NCI-H1048 (cell line): ENCODE measurements at regions not wholly inside any gene's neighbourhood (a gene's known extent, or its start where the extent isn't known, plus 50 kb on each side); places are given as distances from the start of the nearest gene placed in this dataset.
"Not testable (repeated sequence)": the region's sequence is repeated elsewhere in the genome, so short reads cannot be mapped to it uniquely, and the experiment has no call there.

Source experiments
- DNase-seq: peaks from one replicate; lab custom pipeline; 2025; lab: John Stamatoyannopoulos, UW

DNA sequence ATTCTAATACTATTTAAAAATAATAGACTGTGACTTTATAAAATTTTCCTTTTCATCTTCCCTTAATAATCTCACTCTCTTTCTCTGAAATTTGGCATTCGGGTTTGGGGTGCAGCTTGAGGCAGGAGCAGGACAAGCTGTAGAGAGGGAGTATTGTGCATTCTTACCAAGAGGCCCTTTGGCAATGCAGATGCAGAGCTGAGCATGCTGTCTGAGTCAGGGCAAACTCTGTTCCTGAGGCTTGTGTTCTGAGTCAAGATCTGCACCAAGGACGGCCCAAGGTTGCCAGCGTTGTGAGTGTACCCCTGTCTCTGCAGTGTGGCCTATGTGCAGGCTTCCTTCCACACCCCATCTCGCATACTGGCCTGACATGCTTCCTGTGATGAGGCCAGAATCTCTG is 343.8 kb upstream of the FRG2C start:
- DNase-seq = no peak

DNA sequence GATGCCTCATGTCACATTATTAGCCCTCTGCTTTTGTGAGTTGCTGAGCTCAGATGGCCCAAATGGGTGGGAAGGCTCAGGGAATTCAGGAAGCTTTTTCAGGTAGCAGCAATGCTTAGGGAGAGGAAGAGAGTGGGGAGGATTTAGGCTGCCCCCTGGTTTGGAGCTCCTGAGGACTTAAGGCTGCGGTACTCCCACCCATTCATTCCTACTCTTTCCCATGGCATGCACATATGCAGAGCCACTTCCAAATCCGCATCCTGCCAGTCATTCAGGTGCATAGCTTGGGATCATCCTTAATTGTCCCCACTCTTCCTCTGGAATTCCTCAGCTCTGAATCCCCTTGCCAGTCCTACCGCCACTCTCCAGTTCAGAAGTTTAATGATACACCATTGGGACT is 343.1 kb upstream of the FRG2C start:
- DNase-seq = no peak

DNA sequence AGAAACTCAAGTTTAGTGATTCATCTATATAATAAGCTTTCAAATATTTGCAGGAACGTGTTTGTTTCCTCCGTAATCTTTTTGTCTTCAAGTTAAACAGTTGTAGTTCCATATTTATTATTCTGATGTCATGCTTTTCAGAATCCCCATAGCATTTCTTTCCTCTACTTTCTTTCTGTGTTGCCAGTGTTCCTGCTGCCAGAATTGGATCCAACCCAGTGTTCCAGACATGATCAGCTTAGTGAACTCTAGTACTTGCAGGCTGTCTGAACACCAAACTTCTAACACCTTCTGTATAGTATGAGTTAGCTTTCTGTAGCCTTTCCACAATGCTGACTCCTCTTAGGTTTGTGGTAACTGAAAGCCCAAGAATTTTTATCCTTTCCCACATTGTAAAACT is 340.2 kb upstream of the FRG2C start:
- DNase-seq = not testable (repeated sequence)

DNA sequence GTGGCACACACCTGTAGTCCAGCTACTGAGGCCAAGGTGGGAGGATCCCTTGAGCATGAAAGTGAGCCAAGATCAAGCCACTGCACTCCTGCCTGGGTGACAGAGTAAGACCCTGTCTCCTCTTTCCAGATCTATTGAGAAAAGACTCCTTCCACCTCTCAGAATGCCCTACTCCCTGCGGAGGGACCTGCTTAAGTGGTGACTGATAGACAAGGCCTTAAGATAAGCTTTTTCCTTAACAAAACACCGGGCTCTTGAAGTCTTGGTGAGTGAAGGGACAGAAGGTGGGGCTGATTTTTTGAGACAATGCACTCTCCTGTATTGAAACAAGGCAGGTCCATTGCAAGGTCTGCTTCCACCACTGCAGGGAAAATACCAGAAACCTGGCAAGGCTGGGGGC is 338.4 kb upstream of the FRG2C start:
- DNase-seq = no peak

DNA sequence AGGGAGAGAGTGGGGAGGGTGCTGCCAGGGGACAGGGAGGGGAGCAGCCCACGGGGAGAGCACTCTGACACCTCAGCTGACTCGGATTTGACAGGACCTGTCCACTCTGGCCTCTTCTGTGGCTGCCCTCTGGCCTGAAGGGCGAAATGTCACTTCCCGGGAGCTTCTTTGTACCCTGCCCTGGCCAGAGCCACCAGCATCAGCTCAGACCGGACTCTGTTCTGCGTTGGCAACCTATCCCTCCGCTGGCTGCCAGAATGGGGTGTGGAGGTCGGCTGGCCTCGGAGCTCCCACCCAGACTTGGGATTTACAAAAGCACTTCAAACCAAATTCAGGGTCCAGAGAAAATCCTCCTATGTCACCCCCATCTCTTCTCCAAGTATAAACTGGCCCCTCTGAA is 336.7 kb upstream of the FRG2C start:
- DNase-seq = no peak

DNA sequence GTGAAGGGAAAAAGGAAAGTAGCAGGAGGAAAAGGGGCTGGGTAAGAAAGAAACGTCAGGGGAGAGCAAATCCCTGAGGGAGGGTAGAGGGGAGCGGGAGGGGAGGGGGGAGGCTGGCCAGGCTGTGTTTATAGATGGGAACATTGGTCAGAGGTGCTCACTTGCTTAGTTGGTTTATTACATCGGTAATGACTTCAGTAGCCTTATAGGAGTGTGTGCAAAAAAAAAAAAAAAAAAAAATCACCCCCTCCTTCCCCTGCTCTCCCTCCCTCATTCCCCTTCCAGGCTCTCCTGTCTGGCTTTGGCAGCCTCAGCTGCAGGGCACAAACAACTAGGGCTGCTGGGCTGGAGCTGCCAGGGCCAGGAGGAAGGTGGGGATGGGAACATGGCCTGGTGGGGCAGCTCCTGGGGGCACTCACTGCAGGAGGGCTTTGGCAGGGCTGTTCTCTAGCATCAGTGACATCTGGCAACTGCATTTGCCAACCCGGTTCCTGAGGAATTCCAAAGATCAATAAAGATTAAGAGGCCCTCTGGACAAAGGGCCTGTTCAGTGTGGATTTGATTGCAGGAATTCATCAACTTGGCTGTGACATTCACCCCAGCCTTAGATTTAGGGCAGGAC is 334.5 kb upstream of the FRG2C start:
- no peak for DNase-seq

DNA sequence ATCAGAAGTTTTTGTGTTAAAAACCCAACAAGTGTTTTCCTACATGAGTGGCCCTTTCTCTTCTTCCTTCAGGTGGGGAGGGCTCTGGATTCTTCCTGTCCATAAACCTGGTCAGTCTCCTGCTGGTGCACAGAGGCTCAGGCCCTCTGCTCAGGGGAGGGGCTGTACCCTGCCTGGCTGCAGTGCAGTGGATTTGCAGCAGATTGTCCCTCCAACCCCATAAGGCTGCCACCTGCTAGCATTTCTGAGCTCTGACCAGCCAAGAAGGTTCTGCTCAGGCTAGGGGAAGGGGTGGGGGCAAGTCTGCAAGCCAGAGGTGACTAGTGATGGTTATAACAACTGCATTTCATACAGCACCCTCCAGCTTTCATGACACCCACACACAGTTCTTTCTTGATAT is 333.7 kb upstream of the FRG2C start:
- DNase-seq = not testable (repeated sequence)

DNA sequence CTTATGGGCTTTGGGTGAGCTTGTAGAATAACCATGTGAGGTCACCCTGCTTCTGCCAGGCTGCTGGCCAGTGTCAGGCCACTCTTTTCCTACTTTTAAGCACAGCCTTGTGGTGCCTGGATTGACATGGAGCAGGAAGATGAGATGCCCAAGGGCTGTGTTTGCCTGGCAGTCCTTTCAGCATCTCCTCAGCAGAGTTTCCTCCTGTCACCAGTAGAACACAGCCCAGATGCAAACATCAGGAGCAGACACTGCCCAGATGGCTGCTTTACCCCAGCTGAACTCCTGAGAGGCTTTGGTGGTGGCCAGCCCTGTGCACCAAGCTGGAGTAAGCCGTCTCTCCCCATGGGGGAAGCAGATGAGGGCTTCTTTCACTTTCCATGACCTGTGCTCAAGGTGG is 332.0 kb upstream of the FRG2C start:
- DNase-seq = not testable (repeated sequence)

DNA sequence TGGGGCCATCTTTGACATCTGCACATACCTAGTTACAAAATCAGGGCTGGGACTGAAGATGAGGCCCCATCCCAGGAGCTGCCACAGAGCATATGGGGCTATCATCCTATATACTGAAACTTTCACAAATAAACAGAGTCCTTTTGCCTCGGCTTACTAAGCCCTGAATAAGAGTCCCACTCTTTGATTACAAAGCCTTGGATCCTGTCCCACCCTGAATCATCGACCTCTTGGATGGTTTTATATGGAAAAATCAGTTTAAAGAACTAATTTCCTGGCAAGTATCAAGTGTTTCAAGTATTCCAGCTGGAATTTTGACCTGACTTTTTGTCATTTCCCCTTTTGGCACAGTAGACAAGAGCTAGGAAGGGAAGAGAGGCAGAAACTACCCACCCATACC is 331.3 kb upstream of the FRG2C start:
- DNase-seq = no peak

DNA sequence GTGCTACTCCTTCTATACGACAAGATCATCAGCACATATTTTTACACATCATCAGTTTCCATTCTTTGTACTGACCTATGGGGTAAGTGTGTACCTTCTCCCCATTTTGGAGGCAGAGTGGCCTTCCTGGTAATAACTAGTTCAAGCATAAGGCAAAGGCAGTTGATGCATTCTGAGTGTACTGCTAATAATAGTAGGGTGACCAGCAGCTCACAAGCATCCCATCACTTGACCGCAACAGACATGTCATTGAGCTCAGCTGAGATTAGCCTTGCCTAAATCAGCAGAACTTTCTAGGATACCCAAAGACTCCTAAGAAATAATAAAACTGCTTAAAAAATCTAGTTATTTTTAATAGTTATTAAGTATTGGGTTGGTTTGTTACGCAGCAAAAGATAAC is 329.8 kb upstream of the FRG2C start:
- no peak for DNase-seq

DNA sequence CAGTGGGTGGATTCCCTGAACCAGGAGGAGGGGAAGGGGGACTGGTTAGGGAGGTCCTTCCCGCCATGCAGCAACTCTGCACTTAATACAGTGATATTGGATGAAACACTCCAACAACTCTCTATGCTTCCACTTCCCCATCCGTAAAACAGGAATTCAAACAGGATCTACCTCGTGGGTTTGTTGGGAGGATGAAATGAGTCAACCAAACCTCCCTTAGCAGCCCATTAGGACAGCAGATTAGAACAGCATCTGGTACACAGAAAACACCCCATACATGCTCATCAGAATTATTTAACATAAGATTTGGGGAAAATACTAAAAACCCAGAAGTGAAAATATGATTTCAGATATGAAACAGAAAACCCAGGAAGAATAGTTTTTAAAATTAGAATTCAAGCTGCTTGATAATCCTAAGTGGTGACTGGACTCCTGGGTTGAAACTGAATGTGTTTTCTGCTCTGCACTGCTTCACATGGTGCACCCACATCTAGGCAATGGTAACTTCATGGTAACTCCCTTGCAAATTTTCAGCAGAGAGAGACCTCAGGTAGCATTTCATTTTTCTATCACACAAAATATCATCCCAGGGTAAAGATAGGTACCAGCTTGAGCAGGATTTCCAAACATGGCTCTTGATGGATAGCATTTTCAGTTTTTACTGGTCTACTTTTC is 326.8 kb upstream of the FRG2C start:
- no peak for DNase-seq

DNA sequence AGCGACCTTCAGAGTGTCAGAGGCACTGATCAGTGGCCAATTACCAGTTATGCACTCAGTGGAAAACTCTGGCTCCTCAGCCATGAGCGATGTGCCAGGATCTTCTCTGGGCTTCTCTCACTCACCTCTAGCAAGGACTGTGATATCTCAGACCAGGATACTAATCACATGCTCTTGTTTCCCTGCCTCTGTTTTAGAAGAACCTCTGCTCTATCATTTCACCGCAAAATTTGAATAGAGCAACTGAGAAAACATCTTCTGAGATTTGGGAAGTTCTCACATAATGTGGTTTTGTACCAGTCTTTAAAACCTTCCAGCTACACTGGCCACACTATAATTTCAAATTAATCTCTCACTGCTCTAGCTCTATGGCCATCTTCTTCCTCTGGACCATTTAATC is 325.8 kb upstream of the FRG2C start:
- DNase-seq = no peak

DNA sequence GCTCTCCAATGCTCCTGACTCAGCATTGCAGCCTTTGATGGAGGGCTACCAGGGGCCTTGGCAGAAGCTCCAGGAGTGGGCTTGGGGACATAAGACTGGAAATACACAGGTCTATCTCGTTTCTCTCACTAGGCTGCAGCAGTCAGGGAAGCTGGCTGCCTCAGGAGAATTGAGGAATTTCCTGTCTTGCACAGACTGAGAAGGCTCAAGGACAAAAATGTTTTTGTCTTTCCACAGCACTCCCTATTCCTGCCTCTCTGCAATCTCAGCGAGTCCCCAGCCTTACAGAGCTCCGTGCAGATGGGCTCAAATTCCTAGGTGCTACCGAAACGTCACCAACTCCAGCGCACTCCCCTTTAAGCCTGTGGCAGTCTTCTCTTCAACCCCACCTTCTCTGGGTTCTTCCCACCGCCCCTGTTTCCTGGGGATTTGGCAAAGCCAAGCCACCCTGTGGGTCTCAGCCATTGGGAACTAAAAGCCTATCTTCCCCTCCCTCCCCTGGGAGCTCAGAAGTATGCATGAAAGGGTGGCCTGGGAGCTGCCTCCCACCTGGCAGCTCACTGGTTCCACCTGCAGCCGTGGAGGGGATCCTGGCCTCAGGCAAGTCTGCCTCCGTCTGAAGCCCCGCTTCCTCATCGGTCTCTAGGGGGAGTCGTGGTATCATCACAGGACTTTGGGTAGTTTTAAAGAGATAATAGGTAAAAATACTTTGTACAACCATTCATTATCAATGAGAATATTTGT is 322.6 kb upstream of the FRG2C start:
- DNase-seq = no peak

DNA sequence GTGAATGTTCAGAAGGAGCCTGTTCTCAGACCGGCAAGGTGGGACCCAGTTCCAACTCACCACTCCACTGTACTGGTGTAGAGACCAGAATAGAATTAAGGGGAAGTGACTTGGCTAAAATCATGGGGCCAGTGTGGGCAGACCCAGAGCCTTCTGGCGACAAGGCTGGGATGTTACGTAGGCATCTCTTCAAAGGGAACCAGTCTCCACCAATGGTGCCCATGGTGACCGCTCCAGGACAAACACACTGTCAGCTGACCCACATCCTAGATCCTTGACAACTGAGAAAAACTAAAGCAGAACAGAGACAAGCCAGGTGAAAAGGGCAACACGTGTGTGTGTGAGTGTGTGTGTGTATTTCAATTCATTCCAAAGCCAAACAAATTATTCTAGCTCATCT is 321.7 kb upstream of the FRG2C start:
- no peak for DNase-seq

DNA sequence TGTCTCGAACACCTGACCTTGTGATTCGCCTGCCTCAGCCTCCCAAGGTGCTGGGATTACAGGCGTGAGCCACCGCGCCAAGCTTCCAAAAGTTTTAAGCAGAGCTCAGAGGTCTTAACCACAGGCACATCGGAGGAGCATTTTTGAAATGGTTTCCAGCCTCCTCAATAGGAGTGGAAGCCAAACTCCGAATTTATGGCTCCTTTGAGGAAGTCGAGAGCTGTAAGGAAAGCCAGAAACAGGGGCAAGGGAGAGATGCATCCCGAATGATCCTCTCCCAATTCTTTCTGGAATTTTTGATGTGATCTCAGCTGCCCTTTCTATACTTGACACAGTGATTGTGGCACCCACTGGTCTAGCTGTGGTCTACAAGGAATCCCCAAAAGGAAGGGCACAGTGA is 313.6 kb upstream of the FRG2C start:
- DNase-seq = not testable (repeated sequence)

DNA sequence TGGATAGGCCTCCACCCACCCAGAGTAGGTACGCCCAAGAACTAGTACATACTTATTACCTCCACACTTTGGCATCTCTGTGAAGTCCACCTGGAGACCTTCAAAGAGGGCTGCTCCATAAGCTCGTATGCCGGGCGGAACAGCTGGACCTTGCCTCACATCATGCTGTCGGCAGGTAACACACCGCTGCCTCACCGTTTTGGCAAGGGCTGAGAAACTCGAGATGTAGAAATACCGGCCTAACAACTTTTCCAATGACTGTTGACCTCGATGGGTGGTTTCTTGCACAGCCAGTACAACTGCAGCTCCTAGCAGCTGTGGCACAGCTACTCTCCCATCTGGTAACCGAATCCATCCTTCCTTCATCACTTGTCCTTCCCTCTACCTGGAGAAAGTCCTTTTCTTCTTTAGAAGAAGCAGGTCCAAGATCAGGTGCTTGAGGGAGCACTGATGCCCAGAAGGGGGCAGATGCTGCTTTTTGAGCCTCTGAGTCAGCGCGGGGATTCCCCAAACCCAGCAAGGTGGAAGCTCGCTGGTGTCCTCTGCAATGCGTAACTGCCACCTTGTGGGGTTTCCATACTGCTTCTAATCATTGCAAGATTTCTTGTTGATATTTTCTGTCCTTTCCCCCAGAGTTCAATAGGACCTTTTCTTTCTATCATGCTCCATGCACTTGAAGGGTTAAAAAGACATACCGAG is 301.9 kb upstream of the FRG2C start:
- DNase-seq = not testable (repeated sequence)

DNA sequence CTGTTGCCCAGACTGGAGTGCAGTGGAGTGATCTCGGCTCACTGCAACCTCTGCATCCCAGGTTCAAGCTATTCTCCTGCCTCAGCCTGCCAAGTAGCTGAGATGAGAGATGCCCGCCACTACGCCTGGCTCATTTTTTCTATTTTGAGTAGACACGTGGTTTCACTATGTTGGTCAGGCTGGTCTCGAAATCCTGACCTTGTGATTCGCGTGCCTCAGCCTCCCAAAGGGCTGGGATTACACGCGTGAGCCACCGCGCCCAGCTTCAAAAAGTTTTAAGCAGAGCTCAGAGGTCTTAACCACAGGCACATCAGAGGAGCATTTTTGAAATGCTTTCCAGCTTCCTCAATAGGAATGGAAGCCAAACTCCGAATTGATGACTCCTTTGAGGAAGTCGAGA is 291.2 kb upstream of the FRG2C start:
- not testable (repeated sequence) for DNase-seq

DNA sequence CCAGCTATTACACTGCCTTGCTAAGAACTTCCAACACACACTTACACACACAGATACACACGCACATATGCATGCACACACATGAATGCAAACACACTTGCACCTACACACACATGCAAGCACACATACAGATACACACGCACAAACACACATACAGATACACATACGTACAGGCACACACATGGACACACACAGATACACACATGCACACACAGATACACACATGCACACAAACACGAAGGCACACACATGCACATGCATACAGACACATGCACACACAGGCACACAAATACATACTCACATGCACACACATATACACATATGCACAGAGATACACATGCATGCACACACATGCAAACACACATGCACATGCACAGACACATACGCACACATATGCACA is 284.3 kb upstream of the FRG2C start:
- DNase-seq = not testable (repeated sequence)

DNA sequence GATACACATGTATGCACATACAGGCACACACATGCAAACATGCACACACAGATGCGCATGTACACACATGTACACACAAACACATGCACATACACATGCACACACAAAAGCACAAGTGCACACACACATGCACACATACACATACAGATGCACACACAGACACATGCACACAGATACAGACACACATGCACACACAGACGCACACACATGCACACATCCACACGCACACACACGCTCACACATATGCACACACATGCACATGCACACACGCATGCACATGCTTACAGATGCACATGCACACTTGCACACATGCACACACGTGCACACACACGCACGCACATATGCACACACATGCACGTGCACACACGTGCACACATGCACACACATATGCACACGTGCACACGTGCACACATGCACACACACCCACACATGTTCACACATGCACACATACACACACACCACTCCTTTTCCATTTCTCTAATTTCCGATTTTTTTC is 283.8 kb upstream of the FRG2C start:
- DNase-seq = no peak

DNA sequence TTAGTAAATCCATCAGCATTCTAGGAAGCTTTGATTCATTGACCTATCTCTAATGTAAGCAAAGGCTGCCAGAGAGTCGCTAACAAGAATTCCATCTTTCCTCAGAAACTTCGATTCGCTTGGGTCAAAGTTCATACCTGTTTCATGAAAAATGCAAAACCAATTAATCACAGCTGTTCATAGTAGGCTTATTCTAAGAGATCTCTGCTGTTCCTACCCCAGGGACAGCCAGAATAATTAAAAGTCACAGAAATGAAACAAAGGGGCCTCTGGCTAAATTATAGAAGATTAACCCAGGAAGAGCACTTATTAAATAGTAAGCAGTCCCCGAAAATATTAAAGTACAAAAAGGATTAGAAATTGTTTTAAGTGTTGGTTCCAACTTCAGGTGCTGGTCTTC is 280.1 kb upstream of the FRG2C start:
- DNase-seq = not testable (repeated sequence)

DNA sequence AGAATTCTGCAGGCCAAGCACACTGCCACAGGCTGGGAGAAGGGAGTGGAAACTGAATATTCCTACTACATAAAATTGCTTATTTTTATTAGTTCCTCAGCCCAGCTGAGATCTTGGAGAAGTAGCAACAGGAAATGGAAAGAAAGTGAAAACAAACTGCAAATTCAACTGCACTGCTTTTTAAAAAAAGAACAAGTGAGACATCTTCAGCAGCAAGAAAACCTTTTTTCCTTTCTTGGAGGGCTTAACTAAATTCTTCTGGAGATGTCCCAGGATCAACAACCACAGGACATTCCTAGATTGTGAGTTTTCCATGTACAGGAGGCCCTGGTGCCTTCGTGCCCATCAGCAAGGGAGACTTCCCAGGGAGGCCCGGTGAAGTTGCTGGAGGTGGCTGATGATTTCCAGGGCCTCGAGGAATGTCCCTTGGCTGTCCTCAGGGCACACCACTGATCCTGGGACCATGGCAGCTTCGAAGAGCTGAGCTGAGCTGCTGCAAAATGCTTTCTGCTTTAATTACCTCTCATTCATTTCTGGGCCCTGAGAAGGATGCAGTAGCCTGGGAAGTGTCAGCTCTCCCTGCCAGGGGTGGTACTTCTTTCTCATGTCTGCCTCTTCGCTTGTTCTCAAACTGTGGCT is 275.5 kb upstream of the FRG2C start:
- DNase-seq = not testable (repeated sequence)

DNA sequence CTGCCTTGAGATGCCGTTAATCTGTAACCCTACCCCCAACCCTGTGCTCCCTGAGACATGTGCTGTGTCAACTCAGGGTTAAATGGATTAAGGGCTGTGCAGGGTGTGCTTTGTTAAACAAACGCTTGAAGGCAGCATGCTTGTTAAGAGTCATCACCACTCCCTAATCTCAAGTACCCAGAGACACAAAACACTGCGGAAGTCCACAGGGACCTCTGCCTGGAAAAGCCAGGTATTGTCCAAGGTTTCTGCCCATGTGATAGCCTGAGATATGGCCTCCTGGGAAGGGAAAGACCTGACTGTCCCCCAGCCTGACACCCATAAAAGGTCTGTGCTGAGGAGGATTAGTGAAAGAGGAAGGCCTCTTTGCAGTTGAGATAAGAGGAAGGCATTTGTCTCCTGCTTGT is 270.8 kb upstream of the FRG2C start:
- DNase-seq = not testable (repeated sequence)
